SK-N-SH treated with all-trans-retinoic acid at 6 μM for 48 hours (cell line): ENCODE measurements at regions not wholly inside any gene's neighbourhood (a gene's known extent, or its start where the extent isn't known, plus 50 kb on each side); places are given as distances from the start of the nearest gene placed in this dataset.

Experiments used
- ATAC-seq: fragments of 200-7000 bp; cut with Tn5 transposase; 3 replicates; pipeline ENCODE4 v1.9.1; 2020; ENCODE audit warnings: mild to moderate bottlenecking, moderate library complexity
- ARNTL ChIP-seq: fragments of 450-650 bp; formaldehyde crosslinking; IDR thresholded peaks from 2 replicates; pipeline ENCODE4 v1.5.0; 2020; ENCODE audit warnings: low read depth, mild to moderate bottlenecking, moderate library complexity, borderline replicate concordance
- BACH2 ChIP-seq: fragments of 250-450 bp; sonication (Bioruptor Pico); IDR thresholded peaks from 2 replicates; pipeline ENCODE4 v1.9.0; 2021; ENCODE audit warnings: mild to moderate bottlenecking, borderline replicate concordance
- GLIS3 ChIP-seq: fragments of 250-450 bp; sonication (Bioruptor Pico); IDR thresholded peaks from 2 replicates; pipeline ENCODE4 v1.5.0; 2020; ENCODE audit warnings: mild to moderate bottlenecking, moderate library complexity
- OSR1 ChIP-seq: fragments of 250-450 bp; sonication (Bioruptor Pico); IDR thresholded peaks from 2 replicates; pipeline ENCODE4 v1.8.0; 2022; ENCODE audit warnings: moderate library complexity, mild to moderate bottlenecking, inconsistent platforms
- PPARA ChIP-seq: fragments of 250-450 bp; sonication (Bioruptor Pico); IDR thresholded peaks from 2 replicates; pipeline ENCODE4 v1.5.0; 2020; ENCODE audit warnings: mild to moderate bottlenecking, borderline replicate concordance
- RARB ChIP-seq: fragments of 250-450 bp; sonication (Bioruptor Pico); IDR thresholded peaks from 2 replicates; pipeline ENCODE4 v1.8.0; 2021; ENCODE audit warnings: mild to moderate bottlenecking, moderate library complexity
- SNAI2 ChIP-seq: fragments of 250-450 bp; sonication (Bioruptor Pico); IDR thresholded peaks from 2 replicates; pipeline ENCODE4 v1.5.0; 2020; ENCODE audit warnings: mild to moderate bottlenecking, moderate library complexity
- TCF4 ChIP-seq: fragments of 250-450 bp; sonication (Bioruptor Pico); IDR thresholded peaks from 2 replicates; pipeline ENCODE4 v1.8.0; 2021; ENCODE audit warnings: mild to moderate bottlenecking, moderate library complexity, borderline replicate concordance
- TOX ChIP-seq: fragments of 250-450 bp; sonication (Bioruptor Pico); IDR thresholded peaks from 2 replicates; pipeline ENCODE4 v1.8.0; 2021; ENCODE audit warnings: mild to moderate bottlenecking, moderate library complexity, borderline replicate concordance
- ZFP3 ChIP-seq: fragments of 250-450 bp; sonication (Bioruptor Pico); IDR thresholded peaks from 2 replicates; pipeline ENCODE4 v1.5.0; 2020; ENCODE audit warnings: mild to moderate bottlenecking, moderate library complexity
- ZFP30 ChIP-seq: fragments of 450-650 bp; formaldehyde crosslinking; IDR thresholded peaks from 2 replicates; pipeline ENCODE4 v1.5.0; 2022; ENCODE audit warnings: mild to moderate bottlenecking, moderate library complexity
- ZNF565 ChIP-seq: fragments of 450-650 bp; formaldehyde crosslinking; conservative IDR thresholded peaks from 2 replicates; pipeline ENCODE4 v1.5.0; 2020; ENCODE audit warnings: low read depth, mild to moderate bottlenecking, moderate library complexity
- ZNF70 ChIP-seq: fragments of 450-650 bp; formaldehyde crosslinking; IDR thresholded peaks from 2 replicates; pipeline ENCODE4 v1.5.0; 2020; ENCODE audit warnings: mild to moderate bottlenecking, moderate library complexity
- ZNF8 ChIP-seq: fragments of 450-650 bp; formaldehyde crosslinking; IDR thresholded peaks from 2 replicates; pipeline ENCODE4 v1.5.0; 2020; ENCODE audit warnings: mild to moderate bottlenecking, moderate library complexity
- TF ChIP-seq, protein P1 (sequence below): fragments of 250-450 bp; sonication (Bioruptor Pico); IDR thresholded peaks from 2 replicates; pipeline ENCODE4 v1.5.0; 2020; ENCODE audit warnings: mild to moderate bottlenecking, moderate library complexity
- TF ChIP-seq, protein P2 (sequence below): fragments of 250-450 bp; sonication (Bioruptor Pico); IDR thresholded peaks from 2 replicates; pipeline ENCODE4 v1.8.0; 2020; ENCODE audit warnings: mild to moderate bottlenecking, moderate library complexity, borderline replicate concordance
- TF ChIP-seq, protein P3 (sequence below): fragments of 250-450 bp; sonication (Bioruptor Pico); IDR thresholded peaks from 2 replicates; pipeline ENCODE4 v1.8.0; 2021; ENCODE audit warnings: low read depth, mild to moderate bottlenecking, moderate library complexity, borderline replicate concordance
- TF ChIP-seq, protein P4 (sequence below): fragments of 250-450 bp; sonication (Bioruptor Pico); IDR thresholded peaks from 2 replicates; pipeline ENCODE4 v1.5.1; 2021; ENCODE audit warnings: mild to moderate bottlenecking, moderate library complexity

DNA sequence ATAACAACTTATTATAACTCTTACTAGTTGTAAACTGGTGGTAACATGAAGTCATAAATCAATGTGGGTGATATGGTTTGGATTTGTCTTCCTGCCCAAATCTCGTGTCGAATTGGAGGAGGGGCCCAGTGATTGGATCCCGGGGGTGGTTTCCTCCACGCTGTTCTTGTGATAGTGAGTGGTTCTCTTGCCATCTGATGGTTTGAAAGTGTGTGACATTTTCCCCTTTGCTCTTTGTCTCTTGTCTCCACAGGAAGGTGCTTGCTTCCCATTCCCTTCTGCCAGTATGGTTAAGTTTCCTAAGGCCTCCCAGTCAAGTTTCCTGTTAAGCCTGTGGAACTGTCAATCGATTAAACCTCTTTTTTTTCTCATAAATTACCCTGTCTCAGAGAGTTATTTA is 321.6 kb downstream of the DSEL start:
- ATAC-seq: no peak
- no peak for TF ChIP-seq SNAI2 (CRISPR knock-in tag)
- TF ChIP-seq, protein P1, sequence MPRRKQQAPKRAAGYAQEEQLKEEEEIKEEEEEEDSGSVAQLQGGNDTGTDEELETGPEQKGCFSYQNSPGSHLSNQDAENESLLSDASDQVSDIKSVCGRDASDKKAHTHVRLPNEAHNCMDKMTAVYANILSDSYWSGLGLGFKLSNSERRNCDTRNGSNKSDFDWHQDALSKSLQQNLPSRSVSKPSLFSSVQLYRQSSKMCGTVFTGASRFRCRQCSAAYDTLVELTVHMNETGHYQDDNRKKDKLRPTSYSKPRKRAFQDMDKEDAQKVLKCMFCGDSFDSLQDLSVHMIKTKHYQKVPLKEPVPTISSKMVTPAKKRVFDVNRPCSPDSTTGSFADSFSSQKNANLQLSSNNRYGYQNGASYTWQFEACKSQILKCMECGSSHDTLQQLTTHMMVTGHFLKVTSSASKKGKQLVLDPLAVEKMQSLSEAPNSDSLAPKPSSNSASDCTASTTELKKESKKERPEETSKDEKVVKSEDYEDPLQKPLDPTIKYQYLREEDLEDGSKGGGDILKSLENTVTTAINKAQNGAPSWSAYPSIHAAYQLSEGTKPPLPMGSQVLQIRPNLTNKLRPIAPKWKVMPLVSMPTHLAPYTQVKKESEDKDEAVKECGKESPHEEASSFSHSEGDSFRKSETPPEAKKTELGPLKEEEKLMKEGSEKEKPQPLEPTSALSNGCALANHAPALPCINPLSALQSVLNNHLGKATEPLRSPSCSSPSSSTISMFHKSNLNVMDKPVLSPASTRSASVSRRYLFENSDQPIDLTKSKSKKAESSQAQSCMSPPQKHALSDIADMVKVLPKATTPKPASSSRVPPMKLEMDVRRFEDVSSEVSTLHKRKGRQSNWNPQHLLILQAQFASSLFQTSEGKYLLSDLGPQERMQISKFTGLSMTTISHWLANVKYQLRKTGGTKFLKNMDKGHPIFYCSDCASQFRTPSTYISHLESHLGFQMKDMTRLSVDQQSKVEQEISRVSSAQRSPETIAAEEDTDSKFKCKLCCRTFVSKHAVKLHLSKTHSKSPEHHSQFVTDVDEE (CRISPR knock-in tag): no peak
- TF ChIP-seq, protein P2, sequence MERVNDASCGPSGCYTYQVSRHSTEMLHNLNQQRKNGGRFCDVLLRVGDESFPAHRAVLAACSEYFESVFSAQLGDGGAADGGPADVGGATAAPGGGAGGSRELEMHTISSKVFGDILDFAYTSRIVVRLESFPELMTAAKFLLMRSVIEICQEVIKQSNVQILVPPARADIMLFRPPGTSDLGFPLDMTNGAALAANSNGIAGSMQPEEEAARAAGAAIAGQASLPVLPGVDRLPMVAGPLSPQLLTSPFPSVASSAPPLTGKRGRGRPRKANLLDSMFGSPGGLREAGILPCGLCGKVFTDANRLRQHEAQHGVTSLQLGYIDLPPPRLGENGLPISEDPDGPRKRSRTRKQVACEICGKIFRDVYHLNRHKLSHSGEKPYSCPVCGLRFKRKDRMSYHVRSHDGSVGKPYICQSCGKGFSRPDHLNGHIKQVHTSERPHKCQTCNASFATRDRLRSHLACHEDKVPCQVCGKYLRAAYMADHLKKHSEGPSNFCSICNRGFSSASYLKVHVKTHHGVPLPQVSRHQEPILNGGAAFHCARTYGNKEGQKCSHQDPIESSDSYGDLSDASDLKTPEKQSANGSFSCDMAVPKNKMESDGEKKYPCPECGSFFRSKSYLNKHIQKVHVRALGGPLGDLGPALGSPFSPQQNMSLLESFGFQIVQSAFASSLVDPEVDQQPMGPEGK: no peak
- TF ChIP-seq BACH2 (CRISPR knock-in tag): no peak
- TF ChIP-seq, all 23 proteins: peak for 0

DNA sequence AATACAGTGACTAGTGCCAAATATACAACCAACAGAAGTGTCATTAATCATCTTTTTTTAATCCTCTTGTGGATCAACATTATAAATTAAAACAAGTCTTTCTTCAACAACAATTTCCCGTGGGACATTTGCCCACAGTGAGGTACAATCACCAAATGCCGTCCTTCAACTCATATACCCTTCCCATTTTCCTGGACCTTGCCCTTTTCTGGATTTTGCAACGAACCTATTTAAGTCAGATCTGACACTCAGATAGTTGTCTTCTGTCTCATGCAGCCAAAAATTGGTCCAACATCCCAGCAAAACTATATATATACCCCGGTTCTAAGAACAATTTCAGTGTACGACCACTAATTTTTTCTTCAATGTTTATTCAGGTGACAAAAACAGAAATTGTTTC is 324.0 kb downstream of the DSEL start:
- no peak for TF ChIP-seq ARNTL (CRISPR knock-in tag)
- TF ChIP-seq, protein P2: no peak
- no peak for TF ChIP-seq ZNF70 (CRISPR knock-in tag)
- TF ChIP-seq ZNF565 (CRISPR knock-in tag): no peak
- no peak for TF ChIP-seq ZFP30 (CRISPR knock-in tag)
- no peak for TF ChIP-seq SNAI2 (CRISPR knock-in tag)
- no peak for TF ChIP-seq ZNF8
- no peak for TF ChIP-seq BACH2 (CRISPR knock-in tag)
- no peak for TF ChIP-seq RARB (CRISPR knock-in tag)
- TF ChIP-seq PPARA (CRISPR knock-in tag): no peak
- TF ChIP-seq ZFP3 (CRISPR knock-in tag): no peak
- no peak for TF ChIP-seq TOX (CRISPR knock-in tag)
- no peak for TF ChIP-seq GLIS3
- TF ChIP-seq, protein P3, sequence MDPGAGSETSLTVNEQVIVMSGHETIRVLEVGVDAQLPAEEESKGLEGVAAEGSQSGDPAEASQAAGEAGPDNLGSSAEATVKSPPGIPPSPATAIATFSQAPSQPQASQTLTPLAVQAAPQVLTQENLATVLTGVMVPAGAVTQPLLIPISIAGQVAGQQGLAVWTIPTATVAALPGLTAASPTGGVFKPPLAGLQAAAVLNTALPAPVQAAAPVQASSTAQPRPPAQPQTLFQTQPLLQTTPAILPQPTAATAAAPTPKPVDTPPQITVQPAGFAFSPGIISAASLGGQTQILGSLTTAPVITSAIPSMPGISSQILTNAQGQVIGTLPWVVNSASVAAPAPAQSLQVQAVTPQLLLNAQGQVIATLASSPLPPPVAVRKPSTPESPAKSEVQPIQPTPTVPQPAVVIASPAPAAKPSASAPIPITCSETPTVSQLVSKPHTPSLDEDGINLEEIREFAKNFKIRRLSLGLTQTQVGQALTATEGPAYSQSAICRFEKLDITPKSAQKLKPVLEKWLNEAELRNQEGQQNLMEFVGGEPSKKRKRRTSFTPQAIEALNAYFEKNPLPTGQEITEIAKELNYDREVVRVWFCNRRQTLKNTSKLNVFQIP (CRISPR knock-in tag): no peak
- no peak for TF ChIP-seq OSR1
- TF ChIP-seq, protein P4, sequence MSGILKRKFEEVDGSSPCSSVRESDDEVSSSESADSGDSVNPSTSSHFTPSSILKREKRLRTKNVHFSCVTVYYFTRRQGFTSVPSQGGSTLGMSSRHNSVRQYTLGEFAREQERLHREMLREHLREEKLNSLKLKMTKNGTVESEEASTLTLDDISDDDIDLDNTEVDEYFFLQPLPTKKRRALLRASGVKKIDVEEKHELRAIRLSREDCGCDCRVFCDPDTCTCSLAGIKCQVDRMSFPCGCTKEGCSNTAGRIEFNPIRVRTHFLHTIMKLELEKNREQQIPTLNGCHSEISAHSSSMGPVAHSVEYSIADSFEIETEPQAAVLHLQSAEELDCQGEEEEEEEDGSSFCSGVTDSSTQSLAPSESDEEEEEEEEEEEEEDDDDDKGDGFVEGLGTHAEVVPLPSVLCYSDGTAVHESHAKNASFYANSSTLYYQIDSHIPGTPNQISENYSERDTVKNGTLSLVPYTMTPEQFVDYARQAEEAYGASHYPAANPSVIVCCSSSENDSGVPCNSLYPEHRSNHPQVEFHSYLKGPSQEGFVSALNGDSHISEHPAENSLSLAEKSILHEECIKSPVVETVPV (CRISPR knock-in tag): no peak
- no peak for TF ChIP-seq TCF4 (CRISPR knock-in tag)
- ATAC-seq: no peak

DNA sequence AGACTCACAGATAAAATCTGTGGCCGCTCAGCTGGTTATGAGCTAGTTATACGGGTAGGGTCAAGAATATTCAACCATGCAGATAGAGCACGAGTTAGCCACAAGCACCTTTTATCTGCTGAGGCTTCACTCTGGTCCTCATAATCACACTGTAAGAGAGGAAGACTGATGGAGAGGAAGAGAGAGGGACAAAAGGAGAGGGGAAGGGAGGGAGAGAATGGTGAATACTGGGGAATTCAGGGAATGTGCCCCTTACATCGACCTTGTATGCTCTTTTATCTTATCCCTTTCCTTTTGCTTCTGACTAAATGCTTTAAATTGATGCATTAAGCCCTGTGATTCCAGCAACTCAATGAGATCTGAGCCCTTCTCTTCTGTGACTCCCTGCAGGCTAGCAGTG is 333.1 kb downstream of the DSEL start:
- no peak for ATAC-seq
- TF ChIP-seq BACH2 (CRISPR knock-in tag) (no peak), ZFP3 (CRISPR knock-in tag) (no peak)
- TF ChIP-seq, protein P3 (CRISPR knock-in tag): no peak
